NCI-H2227 treated with DMSO at 0.1 percent for 48 hours (cell line): ENCODE measurements at regions not wholly inside any gene's neighbourhood (a gene's known extent, or its start where the extent isn't known, plus 50 kb on each side); places are given as distances from the start of the nearest gene placed in this dataset.

Experiments used
- DNase-seq: peaks from one replicate; lab custom pipeline; 2025; lab: John Stamatoyannopoulos, UW

DNA sequence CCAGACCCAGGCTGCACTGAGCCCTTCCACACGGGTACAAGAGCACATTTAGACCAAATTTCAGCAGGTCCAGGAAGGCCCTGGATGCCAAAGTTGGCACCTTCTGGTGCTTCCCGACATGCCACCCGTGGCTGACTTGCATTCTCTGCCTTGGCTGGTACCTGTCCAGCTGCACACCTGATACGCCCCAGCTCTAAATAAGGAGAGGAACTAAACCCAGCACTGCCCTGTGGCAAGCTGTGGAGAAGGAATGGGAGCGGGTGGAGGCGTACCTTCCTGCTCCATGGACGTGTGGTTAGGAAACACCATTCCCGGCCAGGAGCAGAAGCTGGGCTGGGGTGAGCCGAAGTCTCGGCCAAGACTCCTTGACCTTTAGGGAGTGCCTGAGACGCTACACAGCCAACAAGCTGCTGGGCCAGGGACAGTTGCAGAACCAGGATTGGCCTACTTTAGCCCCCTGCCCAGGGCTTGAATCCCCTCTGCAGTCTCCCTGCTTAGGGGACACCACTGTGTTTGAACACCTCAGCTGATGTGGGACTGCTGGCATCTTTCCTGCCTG lies 86.5 kb upstream of the TAF1B start:
- DNase-seq: no peak

DNA sequence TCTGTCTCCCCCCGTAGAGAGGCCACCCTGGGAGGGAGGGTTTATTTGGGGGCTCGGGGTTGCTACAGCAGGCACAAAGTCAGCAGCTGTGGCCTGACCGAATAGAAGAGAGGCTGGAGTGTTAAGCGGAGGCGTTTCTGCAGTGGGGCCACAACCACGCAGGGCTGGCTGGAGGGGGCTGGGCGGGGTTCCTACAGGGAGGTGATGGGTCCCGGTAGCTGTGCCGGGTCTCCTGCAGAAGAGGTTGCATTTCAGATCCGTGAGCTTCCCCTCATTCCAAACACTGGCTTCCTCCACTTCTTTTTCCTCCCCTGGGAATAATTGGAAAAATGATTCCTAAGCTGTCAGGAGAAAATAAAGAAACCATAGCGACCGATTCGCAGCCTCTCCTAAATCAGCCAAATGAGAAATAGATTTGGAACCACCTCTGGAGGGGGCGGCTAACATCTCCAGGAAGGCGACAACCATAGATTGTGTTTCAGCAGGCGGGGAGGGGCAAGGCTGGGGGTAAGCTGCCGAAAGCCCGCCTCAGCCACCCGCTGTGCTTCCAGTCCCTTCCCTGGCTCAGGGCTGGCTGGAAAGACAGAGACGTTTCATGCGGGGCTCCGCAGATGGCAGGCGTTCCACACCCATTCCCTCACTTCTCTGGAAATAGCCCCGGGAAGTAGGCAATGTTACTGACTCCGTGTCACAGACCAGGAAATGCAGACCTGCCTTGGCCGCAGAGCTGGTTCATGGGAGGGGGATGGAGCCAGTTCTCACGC lies 85.6 kb upstream of the TAF1B start:
- DNase-seq: peak; percentile 73

DNA sequence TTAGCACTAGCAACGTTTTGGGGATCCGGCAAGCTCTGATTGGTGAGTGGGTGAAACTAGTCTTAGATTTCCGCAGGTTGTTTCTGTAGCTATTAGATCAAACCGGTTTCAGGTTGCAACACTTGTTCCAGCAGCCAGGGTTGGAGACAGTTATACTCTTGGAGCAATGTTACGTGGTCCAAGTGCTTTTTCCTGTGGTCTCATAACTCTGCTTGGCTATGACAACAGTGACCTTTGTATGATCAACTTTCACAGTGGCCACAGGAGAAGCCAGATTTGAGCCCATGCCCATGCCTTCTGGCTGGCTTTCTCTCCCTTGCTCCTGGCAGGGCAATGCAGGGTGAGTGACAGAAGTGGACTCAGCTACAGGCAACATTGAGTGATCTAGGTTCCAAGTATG lies 84.5 kb upstream of the TAF1B start:
- DNase-seq: no peak

DNA sequence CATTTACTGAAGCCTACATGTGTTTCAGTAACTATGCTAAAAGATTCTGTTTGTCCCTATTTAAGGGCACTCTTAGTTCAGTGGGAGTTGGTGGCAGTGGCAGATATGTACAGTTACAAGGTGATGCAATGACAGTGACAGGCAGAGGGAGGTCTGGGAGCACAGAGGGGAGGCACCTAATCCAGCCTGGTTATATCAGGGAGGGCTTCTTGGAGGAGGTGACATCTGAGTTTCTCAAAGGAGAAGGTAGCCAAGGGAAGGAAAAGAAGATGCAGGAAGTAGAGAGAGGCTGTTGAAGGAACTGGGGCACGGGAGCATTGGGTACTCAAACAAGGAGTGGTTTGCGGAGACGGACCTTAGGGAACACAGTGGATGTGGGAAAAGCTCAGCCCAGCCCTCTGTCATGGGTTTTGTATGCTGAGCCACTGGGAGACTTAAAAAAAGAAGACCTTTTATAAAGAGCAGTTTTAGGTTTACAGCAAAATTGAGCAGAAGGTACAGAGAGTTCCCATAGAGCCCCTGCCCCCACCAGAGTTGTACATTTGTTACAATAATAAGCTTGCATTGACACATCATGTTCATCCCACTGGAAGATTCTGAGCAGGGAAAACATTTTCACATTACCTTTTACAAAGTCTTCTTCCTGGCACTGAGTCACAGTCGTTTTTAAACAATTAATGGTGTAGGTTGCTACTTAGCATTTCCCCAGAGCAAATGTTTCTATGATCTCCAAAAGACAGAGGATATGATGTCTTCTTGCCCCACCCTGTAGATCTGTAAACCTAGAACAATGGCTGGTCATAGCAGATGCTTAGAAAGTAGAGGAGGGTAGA lies 83.0 kb upstream of the TAF1B start:
- no peak for DNase-seq

DNA sequence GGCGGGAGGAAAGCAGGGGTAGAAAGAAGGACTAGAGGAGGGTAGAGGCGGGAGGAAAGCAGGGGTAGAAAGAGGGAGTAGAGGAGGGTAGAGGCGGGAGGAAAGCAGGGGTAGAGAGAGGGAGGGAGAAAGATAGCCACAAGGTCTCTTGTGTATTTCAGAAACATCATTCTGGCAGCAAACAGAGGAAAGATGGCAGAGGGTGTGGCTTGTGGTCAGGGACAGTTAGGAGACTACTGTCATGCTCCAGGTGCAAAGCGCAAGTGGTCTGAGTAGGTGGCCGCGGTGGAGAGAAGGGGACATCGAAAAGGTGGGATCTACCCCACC lies 82.4 kb upstream of the TAF1B start:
- no peak for DNase-seq

DNA sequence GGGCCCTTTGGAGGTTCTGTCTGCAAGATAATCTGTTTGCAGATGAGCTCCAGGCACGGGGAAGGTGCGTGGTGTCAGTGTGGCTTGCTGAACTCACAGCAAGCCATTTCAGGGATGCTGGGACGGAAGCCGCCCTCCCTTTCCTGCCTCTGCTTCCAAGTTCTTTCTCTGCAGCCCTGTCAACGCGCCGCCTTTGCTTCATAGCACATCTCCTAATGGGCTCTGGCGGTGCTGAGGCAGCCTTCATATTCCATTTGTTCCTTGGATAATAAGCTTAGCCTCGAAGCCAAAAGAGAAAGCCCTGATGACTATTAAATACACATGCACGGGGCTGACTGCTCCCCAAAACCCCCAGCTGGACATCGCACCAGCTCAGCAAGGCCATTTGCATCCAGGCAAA lies 81.7 kb upstream of the TAF1B start:
- DNase-seq: no peak

DNA sequence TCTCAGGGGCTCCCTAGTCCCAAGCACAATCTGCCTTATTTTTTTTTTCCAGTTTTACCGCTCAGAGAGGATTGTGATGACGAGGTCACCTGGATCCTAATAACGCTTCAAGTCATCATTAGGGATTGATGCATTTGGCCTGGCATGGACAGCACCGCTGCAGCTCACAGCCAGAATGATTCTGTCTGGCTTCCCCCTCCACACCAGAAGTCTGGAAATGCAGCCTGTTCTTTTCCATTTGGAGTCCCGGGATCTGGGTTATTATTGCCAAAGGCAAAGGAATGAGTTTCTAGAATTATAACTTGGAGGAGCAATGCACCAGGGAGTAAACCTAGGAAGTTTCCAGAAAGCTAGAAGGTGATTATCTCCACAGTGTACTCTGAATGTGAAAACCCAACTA lies 81.1 kb upstream of the TAF1B start:
- DNase-seq: no peak

DNA sequence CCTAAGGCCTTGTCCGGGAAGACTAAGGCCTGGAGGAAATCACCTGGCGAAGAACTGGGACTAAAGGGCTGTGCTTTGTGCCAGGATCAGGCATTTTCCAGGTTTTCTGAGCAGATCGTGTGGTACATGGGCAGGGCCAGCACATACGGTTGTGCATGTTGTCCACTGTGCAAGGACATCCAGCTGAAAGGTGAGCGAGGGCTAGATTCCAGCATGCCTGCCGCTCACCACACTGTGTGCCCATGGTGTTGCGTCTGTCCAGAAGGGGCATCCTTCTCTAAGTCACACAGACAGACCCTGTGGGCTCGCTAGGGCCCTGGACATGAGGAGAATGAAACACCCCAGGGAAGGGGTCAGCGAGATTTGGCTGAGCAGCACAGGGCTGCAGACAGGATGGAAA lies 80.3 kb upstream of the TAF1B start:
- no peak for DNase-seq

DNA sequence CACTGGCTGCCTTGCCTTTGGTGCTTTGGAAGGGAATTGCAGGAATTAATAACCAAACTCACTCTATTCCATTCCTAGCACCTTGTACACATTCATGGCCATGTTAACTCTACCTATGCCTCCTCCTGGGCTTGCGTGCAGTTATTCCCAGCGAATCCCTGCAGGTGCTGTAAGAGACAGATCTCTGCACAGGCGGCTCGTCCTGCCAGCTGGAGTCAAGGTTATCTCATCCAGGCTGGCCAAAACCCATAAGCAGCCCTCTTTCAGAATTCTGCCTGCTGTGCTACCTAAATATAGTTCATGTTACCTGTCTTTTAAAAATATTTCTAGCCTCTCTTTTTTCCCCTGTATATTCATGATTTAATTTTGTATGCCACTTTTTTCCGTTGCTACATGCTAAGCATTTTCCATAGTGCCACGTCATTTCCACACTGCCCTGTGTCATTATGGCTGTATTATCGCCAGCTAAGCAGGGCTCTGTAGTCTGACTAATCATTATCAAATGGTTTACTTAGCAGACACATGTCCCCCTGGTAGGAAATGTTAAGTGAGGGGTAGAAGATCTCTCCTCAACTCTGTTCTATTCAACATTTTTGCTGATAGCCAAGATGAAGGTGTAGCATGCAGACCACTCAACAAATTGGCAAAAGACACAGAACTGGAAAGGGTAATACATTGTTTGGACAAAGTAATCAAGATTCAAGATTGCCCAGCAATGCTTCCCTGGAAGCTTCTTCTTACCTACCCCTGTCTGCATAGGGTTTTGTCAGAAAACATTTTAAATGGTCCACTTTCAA lies 79.7 kb upstream of the TAF1B start:
- peak; percentile 17 for DNase-seq

DNA sequence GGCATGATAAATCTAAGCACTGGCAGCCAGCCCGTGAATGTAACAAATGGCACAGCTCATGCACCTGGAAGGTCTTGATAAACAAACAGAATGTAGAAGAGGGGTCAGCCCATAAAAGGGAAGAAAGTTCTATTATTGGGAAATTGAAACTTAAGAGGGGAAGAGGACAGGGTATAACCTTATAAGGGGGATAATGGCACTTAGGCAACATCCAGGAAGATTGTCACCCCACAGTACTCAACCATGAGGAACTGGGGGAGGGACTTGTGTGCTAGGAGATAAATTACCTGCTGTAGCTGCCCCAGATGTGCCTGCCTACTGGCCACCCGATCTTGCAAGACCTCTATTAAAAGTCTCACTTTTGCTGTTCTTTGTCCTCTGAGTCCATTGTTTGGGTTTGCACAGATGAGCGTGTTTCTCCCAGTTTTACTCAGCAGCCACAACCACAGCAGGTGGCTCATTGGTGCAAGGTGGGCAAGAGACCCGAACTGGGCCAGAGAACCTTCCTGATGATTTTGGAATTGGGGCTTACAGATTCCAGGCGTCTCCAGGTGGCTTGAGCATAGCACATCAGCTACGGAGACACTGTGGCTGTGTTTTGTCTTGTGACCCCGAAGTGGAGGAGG lies 79.0 kb upstream of the TAF1B start:
- no peak for DNase-seq

DNA sequence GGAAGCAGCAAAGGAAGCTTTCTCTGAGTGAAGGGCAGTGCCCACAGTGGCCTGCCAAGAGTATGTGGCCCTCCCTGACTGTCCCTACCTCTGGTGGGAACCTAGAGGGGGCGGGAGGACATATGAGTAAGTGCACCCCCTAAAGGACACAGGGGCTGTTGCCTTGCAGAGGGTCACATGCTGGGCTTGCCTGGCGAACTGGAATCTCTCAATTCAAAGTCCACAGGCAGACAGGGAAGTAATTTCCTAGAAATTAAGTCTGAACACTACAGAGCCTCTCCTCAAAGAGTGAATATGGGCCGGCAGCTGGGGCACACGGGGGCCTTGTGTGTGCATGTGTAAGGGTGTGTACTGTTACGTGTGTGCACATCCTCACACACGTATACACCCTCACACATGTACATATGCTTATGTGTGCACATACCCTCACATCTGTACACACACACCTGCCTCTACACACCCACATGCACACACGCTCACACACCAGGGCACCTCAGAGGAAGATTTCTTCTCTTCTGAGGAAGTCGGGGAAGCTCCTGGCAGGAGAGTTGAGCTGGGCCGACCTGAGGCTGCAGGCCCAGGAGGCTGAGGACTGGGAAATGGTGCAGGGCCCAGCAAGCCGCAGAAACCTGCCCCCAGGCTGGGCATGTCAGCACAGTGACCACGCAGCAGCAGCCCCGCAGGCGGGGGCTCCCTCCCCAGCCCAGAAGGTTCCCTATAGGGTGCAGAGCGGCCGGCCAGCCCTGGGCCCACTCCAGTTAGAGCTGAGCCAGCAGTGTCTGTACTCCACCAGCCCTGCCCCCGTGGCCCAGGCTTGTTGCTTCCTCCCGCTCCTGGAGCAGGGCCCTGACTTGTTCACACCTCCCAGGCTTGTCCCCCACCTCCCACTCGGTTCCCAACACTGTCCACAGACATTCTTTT lies 77.4 kb upstream of the TAF1B start:
- peak; percentile 14 for DNase-seq

DNA sequence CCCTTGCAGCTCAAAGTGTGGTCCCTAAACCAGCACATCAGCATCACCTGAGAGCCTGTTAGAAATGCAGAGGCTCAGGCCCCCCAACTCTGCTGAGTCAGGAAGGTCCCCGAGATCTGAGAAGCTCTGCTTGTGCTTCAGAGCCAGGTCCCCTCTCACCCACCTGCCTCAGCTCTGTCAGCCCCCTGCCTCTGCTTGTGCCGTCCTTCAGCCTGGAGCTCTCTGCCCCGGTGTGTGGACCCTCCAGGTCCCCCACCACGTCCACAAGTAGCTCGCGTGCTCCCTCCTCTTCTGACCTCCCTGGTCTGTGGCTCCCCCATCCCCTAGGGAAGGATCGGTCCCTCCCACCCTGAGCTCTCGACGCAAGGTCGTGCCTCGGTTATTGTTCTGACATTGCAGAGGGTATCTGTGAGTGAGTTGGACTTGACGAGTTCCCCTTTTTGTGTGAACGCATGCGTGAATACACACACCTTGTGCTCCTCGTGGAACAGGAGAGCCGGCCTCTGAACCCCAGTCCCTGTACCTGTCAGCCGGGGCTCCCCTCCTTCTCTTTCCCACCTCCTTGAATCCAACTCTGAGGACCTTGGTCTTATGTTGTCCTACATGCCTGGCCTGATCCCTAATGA lies 75.5 kb upstream of the TAF1B start:
- no peak for DNase-seq

DNA sequence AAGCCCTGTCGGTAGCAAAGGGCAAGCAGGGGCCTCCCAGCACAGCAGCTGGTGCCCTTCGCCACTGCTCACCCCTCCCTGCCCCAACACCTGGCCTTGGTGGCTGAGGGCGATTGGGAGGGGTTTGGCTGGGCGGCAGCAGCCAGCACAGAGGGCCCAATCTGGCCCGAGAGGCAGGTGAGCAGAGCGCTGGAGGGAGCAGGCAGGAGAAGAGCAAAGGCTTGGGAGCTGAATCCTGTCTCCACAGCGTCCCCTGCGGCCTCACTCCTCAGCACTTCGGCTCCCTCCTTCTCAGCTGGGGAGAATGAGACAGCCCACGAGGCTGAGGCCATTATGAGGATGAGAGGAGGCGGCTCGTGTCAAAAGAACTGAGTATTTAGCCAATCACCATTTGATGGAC lies 74.9 kb upstream of the TAF1B start:
- peak; percentile 75 for DNase-seq

DNA sequence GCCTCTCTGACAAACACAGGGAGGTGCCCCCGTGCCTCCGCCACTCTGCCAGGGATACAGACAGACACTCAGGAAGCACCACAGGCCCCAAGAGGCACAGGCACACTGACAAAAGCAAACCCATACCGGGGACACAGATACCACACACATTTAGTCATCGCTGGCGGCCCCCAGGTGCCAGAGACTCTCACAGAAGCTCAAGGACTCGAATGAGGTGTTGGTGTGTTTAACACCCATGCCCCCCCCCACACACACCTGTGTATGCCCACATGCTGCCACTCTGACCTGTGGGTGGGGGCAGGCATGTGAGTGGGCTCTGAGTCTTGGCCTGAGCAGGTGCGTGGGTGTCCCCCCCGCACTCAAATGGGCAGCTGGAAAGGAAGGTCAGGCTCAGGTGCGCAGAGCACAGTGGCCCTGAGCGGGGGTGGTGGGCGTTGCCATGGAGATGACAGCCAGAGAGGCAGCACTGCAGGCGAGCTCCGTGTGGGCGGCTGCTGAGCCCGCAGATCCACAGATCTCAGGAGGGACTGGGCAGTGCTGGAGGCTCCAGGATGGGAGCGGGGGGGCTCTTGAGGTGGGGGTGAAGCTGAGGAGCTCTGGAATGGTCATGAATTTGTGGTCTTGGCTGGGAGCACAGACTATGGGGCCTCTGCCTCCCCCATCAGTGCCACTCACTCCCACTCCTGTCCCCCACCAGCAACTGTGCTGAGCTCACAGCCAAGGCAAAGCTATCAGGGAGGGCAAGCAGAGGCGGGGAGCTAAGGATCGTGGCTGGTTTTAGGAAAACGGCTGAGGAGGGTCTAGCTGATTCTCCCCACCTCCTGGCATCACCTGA lies 73.9 kb upstream of the TAF1B start:
- peak; percentile 52 for DNase-seq

DNA sequence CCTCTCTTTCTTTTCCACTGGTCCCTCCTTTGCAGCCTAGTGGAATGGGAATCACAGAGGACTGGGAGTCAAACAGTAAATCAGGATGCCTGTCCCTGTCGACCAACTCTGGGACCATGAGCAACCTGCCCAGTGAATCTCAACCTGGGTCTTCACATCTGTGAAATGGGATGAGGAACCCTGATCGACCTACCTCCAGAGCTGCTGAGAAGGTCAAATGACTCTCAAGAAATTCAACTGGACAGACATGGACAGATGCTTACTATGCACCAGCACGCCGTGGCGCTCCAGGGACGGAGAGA lies 73.3 kb upstream of the TAF1B start:
- no peak for DNase-seq

DNA sequence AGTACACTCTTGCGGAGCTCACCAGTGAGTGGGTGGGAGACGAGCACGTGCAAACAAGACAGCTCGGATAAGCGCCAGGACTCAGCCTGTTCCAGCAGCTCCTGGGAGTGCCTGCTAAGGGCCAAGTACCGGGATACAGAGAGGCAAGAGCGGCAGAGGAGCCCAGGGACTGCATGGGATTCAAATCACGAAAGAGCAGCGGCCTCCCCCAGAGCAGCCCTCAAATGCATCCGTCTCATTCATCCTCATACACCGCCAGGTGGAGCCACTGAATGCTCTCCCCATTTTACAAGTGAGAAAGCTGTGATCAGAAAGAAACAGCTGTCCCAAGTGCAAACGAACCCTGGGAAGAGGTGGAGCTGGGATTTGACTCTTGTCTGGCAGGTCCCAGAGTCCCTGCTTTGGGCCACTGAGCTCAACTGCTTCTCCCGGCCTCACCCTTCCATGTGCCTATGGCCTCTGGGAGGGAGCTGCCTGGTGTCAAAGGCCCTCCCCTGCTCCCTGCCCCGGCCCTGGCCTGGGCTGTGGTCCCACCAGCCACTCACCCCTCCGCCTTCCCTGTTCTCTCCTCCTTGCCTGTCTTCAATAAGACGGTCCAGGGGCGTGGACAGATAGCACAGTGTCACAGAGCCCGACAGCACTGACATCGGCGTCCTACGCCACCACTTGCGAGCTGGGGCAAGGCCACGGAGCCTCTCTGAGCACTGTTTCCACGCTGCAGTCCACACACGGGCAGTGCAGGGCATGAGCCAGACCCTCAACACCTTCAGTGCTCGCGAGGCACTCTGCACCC lies 72.8 kb upstream of the TAF1B start:
- DNase-seq: peak; percentile 74

DNA sequence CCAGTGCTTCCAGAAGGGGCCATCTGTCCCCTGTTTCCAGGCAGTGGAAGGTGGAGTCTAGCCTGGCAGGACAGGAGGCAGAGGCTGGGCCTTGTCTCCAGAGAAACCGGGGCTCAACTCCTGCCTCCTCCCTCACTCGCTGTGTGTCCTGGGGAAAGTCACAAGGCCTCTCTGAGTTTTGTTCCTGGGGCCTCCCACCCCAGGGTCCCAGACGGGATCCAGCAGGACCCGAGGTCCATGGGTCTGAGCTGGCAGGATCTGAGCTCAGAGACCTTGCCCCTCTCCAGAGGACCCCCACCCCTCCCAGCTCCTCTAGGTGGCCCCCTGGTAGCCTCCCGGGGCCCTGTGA lies 72.2 kb upstream of the TAF1B start:
- DNase-seq: no peak

DNA sequence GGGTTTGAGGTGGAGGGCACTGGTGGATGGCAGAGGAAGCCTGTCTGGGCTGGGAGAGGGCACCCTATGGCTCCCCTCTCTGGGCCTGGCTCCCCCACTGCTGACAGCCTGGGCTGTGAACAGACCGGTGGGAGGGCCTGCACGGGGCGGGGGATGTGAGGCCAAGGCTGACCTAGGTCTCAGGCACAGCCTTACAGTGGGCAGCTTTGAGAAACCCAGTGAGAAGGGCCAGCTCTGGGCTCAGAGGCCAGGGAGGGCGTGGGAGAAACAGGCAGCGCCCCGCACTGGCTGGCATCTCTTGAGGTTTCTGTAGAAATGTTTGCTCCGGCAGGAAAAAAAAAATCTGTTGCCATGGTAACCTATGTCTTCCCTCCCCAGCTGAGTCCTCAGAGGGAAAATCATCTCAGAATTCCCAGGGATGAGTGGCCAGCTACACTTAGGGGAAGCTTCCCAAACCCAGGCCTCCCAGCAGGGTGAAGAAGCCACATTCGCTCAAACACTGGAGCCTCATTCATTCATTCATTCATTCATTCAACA lies 71.7 kb upstream of the TAF1B start:
- DNase-seq: peak; percentile 51
